ENCODE measurements at regions not wholly inside any gene's neighbourhood (a gene's known extent, or its start where the extent isn't known, plus 50 kb on each side); places are given as distances from the start of the nearest gene placed in this dataset.

DNA sequence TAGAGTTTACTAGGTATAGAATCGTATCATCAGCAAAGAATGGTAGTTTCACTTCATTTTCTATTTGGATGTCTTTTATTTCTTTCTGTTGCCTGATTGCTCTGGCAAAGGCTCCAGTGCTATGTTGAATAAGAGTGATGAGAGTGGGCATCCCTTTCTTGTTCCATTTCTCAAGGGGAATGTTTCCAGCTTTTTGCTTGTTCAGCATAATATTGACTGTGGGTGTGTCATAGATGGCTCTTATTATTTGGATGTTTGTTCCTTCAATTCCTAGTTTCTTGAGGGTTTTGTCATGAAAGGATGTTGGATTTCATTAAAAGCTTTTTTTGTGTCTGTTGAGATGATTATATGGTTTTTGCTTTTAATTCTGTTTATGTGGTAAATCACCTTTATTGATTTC lies 1114.5 kb downstream of the RAPGEF2 start:
- DNase-seq (ENCODE audit: low spot score): no peak

DNA sequence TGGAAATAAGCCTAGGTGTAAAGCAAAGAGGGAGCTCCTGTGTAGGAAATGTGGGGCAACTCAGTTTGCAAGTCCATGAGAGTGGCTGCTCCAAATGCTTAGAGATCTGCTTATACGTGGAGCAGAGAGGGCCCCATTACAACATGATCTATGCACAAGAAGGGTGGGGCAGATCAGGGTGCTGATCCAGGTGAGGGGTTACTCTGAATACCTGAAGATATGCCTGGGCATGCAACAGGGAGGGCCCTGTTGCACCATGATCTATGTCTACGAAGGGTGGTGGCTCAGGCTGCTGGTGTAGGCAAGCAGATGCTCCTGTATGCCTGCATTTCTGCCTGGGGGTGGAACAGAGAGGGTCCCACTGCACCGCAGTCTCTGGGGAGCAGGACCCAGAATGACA lies 1121.2 kb downstream of the RAPGEF2 start:
- DNase-seq (ENCODE audit: low spot score): no peak

DNA sequence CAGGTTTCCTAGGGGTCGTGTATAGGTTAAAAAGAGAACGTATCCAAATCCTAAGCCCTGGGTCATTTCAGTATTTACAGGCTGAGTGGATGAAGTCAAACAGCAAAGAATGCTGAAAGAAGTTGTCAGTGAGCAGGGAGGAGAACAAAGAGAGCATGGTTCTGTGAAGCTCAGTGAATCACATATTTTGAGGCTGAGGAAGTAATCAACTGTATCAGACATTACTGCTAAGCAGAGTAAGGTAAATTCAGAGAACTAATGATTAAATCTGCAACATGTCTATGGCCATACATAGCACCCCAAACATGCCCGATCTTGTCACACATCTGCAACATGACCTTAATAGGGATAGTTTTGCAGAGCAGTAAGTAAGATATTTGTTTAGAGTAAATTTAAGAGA lies 1130.3 kb downstream of the RAPGEF2 start:
- DNase-seq (ENCODE audit: low spot score): no peak

DNA sequence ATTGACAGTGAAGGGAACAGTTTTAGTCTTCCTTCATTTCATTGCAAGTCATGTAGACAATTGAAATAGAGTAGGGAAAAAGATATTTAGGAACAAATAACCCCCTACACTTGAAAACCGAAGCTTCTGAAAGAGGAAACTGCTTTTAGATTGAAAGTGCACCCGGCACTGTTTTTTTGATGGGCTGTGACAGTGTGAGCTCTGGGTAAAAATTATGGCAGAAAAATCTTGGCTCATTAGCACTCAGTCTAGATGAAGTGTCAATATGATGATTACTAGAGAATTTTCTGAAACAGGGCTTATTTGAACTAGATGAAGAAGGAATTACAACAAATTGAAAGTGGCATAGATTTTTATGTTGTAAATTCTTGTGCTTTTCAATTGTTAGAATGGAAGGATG lies 1132.4 kb downstream of the RAPGEF2 start:
- DNase-seq (ENCODE audit: low spot score): no peak

DNA sequence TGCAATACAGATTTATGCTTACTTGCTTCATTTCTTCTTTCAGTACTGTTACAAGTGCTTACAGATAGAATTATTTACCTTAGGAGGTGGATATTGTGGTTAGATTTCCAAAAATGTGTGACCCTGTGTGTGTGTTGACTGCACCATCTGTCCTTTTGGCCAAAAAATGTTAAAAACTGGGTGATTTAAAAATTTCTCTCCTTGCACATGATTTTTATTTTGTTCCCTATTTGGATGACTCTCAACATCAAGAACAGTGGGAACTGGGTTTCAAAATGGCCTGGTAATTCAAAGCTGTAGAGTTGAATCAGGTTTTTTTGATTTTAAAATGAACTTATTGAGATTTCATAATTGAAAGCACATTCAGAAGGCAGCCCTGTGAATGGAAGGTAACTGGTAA lies 1132.9 kb downstream of the RAPGEF2 start:
- no peak for DNase-seq (ENCODE audit: low spot score)

DNA sequence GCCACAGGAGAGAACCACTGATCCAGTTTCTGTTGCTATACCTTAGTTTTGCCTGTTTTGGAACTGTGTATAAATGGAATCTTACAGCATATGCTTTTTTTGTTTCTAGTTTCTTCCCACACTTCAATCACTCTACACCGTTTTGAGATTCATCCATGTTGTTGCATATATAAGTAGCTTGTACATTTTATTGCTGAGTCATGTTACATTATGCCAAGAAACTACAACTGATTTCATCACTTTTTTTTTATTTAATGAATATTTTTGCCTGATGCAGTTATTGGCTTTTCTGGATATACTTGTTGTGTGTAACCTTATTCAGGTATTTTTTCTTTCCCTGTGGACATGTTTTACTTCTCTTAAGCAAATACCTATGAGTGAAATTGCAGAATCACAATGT lies 1135.9 kb downstream of the RAPGEF2 start:
- no peak for DNase-seq (ENCODE audit: low spot score)

DNA sequence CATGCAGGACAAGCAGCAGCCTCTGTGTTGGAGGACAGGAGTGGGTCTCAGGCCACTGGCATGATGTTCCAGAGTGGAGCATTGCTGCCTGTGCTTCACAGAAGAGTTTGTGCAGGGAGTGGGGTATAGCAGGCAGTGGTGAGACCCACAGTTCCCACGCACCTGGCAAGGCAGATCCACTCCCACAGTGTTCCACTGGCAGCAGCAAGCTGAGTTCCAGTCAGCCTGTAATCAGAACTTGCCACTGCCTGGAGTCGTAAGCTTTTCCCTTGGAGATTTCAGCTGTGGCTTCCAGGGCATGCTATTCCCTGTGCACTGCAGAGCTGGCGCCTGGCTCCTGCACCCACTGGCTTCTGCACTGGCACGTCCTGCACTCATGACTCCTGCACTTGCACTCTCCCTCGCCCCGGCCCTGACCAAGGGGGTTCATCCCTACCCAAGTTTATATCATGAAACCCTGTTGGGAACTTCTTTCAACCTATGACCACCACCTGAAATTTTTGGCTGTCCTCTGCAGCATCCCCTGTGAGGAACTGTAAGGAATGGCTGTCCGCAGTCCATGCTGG lies 1144.3 kb downstream of the RAPGEF2 start:
- DNase-seq (ENCODE audit: low spot score): no peak

DNA sequence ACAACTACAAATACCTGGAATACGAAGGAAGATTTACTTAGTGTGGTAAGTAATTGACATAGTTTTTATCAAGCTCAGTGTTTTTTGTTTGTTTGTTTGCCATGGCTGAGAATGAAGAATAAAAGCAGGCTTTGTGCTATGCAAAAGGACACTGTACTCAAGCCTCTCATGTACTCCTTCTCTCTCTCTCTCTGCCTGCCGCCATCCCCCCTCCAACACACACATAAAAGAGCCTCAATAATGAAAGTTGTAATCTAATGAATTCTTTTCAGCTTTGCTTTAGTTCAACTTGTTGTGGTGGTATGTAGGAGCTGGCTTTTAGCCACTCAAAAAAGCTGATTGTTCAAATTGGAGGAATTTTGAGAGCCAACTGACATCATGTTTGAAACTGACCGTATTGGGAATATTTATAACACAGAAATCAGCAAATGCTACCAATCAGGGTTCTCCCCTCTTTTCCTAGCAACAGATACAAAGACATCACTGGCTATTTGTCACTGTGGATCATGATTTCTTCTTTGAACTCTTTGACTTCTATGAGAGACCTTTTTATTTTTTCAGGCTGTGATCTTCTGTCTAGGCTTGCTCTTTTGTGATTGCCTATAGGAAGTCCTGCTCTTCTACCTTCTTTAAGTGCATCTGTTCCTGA lies 1148.8 kb downstream of the RAPGEF2 start:
- no peak for DNase-seq (ENCODE audit: low spot score)

DNA sequence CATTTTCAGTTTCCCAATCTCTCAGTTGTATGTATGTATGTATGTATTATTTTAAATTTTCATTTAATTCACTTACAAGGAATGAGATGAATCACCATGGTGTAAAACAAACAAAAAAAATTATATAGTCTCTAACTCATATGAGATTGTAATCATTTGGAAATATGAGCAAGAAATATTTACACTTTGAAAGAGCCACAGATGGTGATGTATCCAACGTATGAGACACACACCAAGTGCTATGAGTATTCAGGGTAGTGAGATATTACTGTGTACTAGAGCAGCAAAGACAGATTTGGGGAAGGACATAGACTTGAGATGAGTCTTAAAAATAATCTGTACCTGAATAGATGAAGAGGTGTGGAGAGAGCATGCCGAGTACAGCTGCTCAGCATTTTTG lies 1154.4 kb downstream of the RAPGEF2 start:
- DNase-seq (ENCODE audit: low spot score): no peak

DNA sequence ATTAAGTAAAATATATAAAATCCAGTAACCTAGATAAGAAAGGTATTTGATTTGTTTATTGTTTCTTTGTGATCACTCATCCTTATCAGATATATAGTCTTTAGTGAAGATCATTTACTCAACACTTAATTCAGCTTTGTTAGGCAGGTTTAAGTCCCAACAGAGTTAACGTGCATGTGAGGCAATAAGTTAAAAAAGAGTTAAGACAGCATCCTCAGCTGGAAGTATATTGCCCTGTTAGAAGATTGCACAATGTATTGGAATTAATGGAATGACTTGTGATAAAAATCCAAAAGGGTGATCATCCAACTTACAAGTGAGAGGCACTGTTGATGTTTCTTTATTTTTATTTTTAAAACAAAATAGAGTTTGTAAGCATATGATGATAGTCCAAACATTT lies 1162.1 kb downstream of the RAPGEF2 start:
- DNase-seq (ENCODE audit: low spot score): no peak

DNA sequence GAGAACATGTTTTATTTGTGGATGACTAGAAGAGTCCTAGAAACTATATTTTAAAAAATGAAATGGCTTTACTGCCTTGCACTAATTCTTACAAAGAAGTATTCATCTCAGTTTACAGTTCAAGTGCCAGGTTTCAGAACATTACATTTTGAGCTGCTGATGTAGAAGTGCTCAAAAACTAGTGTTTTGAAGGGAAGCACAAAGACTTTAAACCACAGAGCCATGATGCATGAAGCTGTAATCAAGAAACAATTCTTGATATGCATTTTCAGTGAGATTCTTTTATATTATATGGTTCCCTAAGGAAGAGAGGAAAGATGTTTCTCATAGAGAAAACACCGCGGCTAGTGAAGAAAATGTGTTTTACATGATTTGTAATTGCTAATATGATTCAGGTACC lies 1163.0 kb downstream of the RAPGEF2 start:
- no peak for DNase-seq (ENCODE audit: low spot score)

DNA sequence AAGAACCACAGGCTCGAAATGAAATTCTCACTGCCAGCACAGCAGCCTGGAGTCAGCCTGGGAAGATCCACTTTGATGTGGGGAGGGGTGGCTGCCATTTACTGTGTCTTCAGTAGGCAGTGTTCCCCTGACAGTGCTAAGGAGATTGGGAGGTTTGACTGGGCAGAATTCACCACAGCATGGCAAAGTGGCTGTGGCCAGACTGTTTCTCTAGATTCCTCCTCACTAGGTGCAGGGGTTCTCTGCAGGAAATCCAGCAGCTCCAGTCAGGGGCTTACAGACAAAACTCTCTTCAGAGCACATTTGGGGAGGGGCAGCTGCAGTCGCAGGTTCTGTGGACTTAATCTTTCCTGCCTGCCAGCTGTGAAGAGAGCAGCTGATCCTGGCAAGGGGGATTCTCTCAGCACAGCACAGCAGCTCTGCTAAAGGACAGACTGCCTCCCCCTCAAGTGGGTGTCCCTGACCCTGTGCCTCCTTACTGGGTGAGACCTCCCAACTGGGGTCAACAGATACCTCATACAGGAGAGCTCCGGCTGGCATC lies 1174.0 kb downstream of the RAPGEF2 start:
- no peak for DNase-seq (ENCODE audit: low spot score)

DNA sequence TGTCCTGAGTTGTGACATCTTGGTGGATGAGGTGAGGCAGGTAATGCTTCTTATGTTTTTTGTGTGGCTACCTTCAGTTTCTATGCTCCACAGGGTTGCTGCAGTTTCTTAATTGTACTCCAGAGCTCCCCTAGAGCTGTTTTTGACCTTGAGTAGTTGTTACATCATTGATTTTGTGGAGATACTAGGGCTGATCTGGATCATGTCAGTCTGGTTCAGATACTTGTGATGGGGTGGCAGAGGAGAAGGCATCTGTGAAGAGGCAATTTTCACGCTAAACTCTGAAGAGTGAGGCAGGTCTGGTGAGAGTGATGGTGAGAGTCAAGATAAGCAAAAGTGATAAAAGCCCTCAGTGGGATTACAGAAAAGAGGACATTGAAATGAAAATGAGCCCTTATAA lies 1180.2 kb downstream of the RAPGEF2 start:
- no peak for DNase-seq (ENCODE audit: low spot score)

DNA sequence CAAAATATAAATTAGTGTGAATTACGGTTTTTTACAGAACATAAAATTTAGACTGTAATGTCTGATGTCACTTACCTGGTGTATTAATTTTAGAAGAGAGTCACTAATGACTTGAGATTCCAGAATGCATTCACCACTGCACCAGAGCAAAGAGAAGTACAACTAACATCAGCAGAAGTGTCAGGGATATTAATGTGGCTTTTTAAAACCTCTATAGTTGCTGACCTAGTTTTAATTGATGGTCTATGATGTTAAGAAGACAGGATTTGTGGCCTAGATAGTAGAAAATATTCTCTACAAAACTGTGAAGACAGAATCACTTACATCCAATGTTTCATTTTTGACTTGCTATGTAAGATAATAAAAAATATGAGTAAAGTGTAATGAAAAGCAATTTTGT lies 1181.6 kb downstream of the RAPGEF2 start:
- no peak for DNase-seq (ENCODE audit: low spot score)

DNA sequence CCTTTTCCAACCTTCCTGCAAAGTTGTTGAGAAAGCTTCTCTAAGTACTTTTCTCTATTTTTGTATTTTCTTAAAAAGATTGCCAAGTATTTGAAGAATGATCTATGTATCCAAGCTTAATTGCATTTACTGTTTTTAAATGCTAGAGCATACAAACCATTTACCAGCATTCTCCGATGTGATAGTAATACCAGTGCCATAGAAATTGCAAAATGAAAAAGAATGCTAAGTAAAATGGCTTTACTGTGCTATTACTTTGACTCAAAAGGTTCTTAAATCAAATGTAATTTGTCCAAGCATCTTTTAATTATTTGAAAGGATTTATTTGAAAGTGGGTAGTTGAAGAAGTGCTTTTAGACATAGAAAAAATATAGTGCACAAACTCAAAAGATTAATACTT lies 1183.2 kb downstream of the RAPGEF2 start:
- DNase-seq (ENCODE audit: low spot score): no peak

DNA sequence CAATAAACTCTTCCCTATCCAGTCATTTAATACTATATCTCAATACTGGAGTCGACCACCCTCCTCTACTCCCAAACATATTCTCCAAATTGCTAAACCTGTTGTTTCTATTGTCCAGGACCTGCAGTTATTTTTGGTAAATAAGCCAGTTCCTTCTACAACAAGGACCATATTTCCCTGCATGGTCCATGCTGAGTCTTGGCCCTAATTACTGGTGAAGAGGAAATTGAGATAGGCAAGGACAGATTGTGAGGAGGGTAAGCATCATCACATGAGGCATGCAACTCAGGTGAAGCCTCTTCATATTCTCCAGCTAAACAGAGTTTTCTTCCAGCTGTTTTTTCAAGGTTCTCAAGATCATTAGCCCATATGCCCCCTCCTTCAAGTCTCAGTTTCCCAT lies 1193.6 kb downstream of the RAPGEF2 start:
- no peak for DNase-seq (ENCODE audit: low spot score)

DNA sequence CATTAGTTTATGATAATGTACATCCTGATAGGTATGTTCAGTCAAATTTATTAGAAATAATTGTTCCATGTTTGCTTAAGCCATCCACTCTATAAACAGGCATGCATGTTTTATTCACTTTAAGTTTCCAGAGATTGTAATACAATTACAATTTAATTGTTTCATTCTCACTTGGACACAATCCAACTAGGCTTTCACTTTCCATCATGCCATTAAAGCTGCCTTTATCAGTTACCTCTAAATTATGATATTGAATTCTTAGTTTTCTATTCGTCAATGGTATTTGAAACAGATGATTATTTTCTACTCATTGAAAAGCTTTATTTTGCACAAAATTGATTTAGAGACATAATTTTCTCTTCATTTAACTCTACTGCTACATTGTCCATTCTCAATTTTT lies 1196.3 kb downstream of the RAPGEF2 start:
- DNase-seq (ENCODE audit: low spot score): no peak

DNA sequence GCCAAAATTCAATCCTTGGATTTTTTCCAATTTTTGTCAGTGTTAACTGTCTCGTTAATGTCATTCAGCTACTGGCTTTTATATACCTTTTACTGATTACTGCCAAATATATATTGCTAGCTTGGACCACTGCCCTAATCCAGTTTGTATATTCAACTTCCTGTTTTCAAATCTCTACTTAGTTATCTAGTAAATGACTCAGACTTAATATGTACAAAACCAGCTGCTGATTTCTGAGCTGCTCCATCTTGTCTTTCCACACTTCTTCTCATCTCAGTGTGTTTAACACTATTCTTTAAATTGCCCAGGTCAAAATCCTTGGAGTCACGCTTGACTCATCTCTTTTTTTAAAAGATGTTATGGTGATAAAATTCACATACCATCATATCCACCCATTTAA lies 1196.7 kb downstream of the RAPGEF2 start:
- DNase-seq (ENCODE audit: low spot score): no peak

DNA sequence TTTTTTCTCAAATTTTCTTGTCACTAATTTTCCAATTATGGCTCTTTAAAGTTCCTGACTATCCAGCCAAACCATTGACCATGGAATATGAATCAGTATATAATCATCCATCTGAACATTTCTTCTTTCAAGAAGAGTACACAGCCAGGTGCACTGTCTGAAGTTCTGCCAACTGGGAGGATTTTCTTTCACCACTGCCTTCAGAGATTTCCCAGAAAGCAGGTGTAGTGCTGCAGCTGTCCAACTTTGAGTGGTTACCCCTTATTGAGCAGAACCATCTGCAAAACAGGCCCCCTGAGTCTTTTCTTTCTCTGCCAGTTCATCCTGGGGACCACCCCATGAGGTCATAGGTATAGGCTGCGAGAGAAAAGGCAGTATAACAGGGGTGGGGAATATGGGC lies 1213.2 kb downstream of the RAPGEF2 start:
- DNase-seq (ENCODE audit: low spot score): no peak

DNA sequence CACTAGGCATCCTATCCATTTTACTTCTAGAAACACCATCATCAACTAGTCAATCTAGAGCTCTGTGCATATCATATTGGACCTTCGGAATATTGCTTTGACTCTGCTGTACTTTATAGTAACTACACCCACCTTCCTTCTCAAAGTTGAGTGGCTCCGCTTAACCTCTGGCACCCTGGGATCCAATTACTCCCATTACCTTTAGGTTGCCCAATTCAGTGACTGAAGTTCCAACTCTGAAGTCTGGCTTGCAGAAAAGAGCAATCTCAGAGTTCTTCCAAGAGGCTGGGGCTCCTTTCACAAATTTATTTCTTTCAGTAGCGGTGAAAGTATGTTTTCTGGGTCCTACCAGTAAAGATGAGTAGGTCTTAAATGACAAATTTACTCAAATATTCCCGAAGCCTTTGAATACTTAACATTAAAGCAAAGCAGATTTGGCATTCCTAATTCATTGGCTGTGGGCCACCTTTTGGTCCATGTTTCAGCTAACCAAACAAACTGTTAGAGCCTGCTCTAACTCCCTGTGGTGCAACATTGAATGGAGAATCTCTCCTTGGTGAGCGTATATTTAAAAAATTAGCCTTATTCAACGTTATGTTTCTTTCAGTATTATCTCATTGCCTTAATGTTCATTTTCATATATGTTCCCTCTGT lies 1215.8 kb downstream of the RAPGEF2 start:
- DNase-seq (ENCODE audit: low spot score): no peak

DNA sequence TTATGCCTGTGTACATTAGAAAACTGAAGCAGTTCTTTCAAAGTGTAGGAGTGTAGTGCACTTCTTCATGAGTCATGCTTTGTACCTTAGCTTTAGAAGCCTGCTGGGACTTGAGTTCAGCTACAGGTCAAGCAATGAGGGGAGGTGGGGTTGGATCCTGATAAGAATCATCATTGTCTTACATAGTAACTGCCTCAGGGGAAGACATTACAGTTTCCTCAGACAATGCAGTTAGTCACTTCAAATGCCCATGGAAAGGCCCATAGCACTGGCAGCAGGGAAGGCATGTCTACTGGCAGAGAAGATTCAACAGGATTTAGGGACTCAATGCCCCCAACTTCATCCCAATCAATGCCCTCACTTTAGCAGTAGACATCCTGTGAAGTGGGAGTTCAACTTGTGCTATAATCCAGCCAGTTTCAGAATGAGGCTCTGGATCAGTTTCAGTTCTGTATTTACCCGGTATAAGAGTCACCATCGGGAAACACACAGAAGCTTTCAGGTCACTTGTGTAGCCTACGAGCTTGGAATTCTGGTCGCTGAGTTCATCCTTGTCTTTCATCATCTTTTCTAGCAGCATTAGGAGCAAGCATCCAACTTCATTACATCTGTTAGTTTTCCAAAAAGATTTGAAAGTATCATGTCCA lies 1216.5 kb downstream of the RAPGEF2 start:
- DNase-seq (ENCODE audit: low spot score): no peak

DNA sequence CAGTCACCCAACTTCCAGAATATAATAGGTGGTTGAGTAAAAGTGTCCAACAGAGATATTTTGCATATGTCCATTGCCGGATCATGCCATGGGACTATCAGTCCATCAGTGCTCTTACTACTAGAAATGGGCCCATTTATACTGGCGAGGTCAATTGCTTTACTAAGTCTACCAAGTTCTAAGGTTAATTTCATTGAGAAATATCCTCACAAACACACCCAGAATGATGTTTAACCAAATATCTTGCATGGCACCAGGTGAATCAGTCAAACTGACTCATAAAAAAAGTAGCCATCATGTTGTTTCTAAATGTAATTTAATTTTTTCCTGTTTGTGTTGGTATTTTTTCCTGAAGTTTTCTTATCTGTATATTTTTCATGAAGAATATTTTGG lies 1217.0 kb downstream of the RAPGEF2 start:
- DNase-seq (ENCODE audit: low spot score): no peak

DNA sequence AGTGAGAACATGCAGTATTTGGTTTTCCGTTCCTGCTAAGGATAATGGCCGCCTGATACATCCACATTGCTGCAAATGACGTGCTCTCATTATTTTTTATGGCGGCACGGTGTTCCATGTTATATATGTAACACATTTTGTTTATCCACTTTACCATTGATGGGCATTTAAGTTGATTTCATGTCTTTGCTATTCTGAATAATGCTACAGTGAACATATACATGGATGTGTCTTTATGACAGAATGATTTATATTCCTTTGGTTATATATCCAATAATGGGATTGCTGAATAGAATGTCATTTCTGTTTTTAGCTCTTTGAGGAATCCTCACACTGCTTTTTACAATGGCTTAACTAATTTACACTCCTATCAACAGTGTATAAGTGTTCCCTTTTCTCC lies 1223.2 kb downstream of the RAPGEF2 start:
- DNase-seq (ENCODE audit: low spot score): no peak

Measured in hepatic stellate cell (primary cell).